ENCODE measurements at regions not wholly inside any gene's neighbourhood (a gene's known extent, or its start where the extent isn't known, plus 50 kb on each side); places are given as distances from the start of the nearest gene placed in this dataset.

DNA sequence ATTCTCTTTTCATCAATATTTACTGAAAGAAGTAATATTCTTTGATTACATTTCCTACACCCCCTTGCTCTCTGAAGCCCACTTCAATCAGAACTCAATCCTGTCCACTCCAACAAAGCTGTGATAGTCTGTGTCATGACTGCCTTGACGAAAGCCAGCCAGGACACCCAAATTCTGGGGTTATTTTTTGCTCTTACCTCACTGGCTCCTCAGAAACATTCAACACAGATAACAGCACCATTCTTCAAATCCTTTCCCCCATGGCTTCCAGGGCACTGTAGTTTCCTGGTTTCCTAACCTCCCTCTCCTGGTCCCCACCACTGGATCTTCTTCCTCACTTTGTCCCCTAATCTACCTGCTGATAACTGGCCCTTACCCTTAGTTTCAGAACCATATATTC, 106.1 kb upstream of the FER start (continued):
- TF ChIP-seq, protein P1, sequence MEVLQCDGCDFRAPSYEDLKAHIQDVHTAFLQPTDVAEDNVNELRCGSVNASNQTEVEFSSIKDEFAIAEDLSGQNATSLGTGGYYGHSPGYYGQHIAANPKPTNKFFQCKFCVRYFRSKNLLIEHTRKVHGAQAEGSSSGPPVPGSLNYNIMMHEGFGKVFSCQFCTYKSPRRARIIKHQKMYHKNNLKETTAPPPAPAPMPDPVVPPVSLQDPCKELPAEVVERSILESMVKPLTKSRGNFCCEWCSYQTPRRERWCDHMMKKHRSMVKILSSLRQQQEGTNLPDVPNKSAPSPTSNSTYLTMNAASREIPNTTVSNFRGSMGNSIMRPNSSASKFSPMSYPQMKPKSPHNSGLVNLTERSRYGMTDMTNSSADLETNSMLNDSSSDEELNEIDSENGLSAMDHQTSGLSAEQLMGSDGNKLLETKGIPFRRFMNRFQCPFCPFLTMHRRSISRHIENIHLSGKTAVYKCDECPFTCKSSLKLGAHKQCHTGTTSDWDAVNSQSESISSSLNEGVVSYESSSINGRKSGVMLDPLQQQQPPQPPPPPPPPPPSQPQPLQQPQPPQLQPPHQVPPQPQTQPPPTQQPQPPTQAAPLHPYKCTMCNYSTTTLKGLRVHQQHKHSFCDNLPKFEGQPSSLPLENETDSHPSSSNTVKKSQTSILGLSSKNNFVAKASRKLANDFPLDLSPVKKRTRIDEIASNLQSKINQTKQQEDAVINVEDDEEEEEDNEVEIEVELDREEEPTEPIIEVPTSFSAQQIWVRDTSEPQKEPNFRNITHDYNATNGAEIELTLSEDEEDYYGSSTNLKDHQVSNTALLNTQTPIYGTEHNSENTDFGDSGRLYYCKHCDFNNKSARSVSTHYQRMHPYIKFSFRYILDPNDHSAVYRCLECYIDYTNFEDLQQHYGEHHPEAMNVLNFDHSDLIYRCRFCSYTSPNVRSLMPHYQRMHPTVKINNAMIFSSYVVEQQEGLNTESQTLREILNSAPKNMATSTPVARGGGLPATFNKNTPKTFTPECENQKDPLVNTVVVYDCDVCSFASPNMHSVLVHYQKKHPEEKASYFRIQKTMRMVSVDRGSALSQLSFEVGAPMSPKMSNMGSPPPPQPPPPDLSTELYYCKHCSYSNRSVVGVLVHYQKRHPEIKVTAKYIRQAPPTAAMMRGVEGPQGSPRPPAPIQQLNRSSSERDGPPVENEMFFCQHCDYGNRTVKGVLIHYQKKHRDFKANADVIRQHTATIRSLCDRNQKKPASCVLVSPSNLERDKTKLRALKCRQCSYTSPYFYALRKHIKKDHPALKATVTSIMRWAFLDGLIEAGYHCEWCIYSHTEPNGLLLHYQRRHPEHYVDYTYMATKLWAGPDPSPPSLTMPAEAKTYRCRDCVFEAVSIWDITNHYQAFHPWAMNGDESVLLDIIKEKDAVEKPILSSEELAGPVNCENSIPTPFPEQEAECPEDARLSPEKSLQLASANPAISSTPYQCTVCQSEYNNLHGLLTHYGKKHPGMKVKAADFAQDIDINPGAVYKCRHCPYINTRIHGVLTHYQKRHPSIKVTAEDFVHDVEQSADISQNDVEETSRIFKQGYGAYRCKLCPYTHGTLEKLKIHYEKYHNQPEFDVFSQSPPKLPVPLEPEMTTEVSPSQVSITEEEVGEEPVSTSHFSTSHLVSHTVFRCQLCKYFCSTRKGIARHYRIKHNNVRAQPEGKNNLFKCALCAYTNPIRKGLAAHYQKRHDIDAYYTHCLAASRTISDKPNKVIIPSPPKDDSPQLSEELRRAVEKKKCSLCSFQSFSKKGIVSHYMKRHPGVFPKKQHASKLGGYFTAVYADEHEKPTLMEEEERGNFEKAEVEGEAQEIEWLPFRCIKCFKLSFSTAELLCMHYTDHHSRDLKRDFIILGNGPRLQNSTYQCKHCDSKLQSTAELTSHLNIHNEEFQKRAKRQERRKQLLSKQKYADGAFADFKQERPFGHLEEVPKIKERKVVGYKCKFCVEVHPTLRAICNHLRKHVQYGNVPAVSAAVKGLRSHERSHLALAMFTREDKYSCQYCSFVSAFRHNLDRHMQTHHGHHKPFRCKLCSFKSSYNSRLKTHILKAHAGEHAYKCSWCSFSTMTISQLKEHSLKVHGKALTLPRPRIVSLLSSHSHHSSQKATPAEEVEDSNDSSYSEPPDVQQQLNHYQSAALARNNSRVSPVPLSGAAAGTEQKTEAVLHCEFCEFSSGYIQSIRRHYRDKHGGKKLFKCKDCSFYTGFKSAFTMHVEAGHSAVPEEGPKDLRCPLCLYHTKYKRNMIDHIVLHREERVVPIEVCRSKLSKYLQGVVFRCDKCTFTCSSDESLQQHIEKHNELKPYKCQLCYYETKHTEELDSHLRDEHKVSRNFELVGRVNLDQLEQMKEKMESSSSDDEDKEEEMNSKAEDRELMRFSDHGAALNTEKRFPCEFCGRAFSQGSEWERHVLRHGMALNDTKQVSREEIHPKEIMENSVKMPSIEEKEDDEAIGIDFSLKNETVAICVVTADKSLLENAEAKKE (CRISPR knock-in tag; IDR thresholded peaks at IDR 0.05), result no peak
- TF ChIP-seq ZNF331 (CRISPR knock-in tag; IDR thresholded peaks at IDR 0.05; ENCODE audit: low read depth), result no peak

DNA sequence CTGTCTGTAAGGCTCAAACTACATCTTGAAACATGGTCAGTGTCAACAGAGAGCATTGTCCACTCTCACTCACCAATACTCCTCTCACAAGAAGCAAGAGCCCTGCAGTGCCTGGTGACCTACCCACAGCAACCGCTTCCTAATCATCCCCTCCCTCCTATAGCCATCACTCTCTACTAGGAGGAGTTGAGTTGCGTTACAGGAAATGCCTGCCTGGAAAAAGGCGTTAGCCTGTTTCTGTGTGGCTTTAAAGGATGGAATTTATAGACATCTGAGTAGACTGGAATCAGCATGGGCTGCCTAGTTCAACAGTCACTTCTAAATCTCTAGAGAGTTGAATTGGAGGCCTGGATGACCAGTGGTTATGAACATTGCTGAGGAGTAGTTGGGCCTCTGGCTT, 108.3 kb upstream of the FER start:
- Histone ChIP-seq H3F3A (replicated peaks; ENCODE audit: low read depth) (no peaks in the 10 kb centered on the region), H2AFZ (peak overlapping the region; percentile 67; the same call in 1 of the 2 replicates), H3K27ac (ENCODE audit: low read depth) (no peak overlapping the region), H3K9me2 (ENCODE audit: insufficient read depth) (no peaks in the 10 kb centered on the region), H3K4me3 (no peak overlapping the region), H3K4me1 (ENCODE audit: insufficient read depth) (peaks cover 20% of the 10 kb centered on the region), H3K36me3 (ENCODE audit: insufficient read depth) (no peaks in the 10 kb centered on the region), H3K4me2 (no peak overlapping the region), H3K27me3 (ENCODE audit: insufficient read depth) (no peaks in the 10 kb centered on the region), H3K79me2 (replicated peaks; ENCODE audit: insufficient read depth) (no peaks in the 10 kb centered on the region), H4K20me1 (replicated peaks; ENCODE audit: insufficient read depth) (no peaks in the 10 kb centered on the region)
- Mint-ChIP-seq H3K9me3 (no peaks in the 10 kb centered on the region), H3K36me3 (ENCODE audit: low read depth) (no peaks in the 10 kb centered on the region), H3K27ac (no peak overlapping the region), H3K27me3 (ENCODE audit: insufficient read depth, low read depth, poor library complexity) (no peaks in the 10 kb centered on the region), H3K4me1 (peaks cover 30% of the 10 kb centered on the region), H3K4me3 (no peak overlapping the region)
- ATAC-seq, result no peak
- peak; percentile 2 for DNase-seq (ENCODE audit: low spot score)
- TF ChIP-seq EZH2 (IDR thresholded peaks at IDR 0.05; ENCODE audit: low read depth, unreplicated experiment), result no peak
- TF ChIP-seq, protein P2, sequence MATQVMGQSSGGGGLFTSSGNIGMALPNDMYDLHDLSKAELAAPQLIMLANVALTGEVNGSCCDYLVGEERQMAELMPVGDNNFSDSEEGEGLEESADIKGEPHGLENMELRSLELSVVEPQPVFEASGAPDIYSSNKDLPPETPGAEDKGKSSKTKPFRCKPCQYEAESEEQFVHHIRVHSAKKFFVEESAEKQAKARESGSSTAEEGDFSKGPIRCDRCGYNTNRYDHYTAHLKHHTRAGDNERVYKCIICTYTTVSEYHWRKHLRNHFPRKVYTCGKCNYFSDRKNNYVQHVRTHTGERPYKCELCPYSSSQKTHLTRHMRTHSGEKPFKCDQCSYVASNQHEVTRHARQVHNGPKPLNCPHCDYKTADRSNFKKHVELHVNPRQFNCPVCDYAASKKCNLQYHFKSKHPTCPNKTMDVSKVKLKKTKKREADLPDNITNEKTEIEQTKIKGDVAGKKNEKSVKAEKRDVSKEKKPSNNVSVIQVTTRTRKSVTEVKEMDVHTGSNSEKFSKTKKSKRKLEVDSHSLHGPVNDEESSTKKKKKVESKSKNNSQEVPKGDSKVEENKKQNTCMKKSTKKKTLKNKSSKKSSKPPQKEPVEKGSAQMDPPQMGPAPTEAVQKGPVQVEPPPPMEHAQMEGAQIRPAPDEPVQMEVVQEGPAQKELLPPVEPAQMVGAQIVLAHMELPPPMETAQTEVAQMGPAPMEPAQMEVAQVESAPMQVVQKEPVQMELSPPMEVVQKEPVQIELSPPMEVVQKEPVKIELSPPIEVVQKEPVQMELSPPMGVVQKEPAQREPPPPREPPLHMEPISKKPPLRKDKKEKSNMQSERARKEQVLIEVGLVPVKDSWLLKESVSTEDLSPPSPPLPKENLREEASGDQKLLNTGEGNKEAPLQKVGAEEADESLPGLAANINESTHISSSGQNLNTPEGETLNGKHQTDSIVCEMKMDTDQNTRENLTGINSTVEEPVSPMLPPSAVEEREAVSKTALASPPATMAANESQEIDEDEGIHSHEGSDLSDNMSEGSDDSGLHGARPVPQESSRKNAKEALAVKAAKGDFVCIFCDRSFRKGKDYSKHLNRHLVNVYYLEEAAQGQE (IDR thresholded peaks at IDR 0.05; ENCODE audit: unreplicated experiment), result no peak
- TF ChIP-seq JUNB (IDR thresholded peaks at IDR 0.05; ENCODE audit: unreplicated experiment), result no peak
- TF ChIP-seq CREB1 (CRISPR knock-in tag; IDR thresholded peaks at IDR 0.05; ENCODE audit: low read depth), result no peak

Data from GM23338 (cell line).